ENCODE measurements at regions not wholly inside any gene's neighbourhood (a gene's known extent, or its start where the extent isn't known, plus 50 kb on each side); places are given as distances from the start of the nearest gene placed in this dataset.
"Not testable (repeated sequence)": the region's sequence is repeated elsewhere in the genome, so short reads cannot be mapped to it uniquely, and the experiment has no call there.

DNA sequence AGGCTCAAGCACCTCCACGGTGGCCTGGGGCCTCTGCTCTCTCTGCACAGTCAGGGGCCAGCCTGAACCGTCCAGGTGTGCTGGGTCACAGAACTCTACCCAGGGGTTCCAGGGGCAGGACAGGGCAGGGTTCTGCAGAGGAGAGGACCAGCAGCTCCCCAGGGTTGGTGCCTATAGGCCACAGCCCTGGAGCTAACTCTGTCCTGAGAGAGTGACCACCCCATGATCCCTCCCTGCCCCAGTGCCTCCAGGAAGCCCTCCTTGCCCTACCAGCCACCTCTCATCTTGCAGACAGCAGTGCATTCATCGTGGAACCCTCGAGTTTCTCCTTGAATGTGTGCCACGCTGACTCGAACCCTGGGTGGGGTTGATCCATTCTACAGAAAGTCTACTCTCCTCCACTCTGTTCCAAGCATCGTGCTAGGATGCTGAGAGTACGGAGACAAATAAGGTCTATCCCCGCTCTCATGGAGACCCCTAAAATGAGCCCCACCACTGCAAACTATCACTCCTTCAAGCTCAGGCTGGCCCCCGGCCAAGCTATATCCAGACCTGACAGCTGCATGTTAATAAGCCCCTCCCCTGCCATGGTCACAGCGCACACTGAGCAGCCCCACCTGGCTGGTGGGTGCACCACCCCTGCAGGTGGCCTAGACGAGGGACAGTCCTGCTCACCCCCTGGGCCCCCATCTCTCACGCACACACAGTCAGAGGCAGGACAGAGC is 138.1 kb upstream of the FOXD4L5 start:
- H3K36me3 Mint-ChIP-seq; H3K27ac Mint-ChIP-seq; H3K4me3 Mint-ChIP-seq; H3K27me3 Mint-ChIP-seq; H3K4me1 Mint-ChIP-seq (ENCODE audit: unreplicated experiment): not testable (repeated sequence)
- H3K9me3 Mint-ChIP-seq: peaks cover 19% of the 10 kb centered on the region
- peak; percentile 47 for DNase-seq (ENCODE audit: extremely low spot score, unreplicated experiment)

DNA sequence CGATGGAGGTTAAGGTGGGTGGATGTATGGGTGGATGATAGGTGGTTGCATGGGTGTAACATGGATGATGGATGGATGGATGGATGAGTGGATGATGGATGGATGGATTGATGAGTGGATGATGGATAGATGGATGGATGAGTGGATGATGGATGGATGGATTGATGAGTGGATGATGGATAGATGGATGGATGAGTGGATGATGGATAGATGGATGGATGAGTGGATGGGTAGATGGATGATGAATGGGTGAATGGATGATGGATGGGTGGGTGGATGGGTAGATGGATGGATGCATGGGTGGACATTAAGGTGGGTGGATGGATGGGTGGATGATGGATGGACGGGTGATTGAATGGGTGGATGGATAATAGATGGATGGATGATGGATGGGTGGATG is 136.5 kb upstream of the FOXD4L5 start:
- H3K4me1 Mint-ChIP-seq (ENCODE audit: unreplicated experiment); DNase-seq (ENCODE audit: extremely low spot score, unreplicated experiment); H3K4me3 Mint-ChIP-seq; H3K27ac Mint-ChIP-seq; H3K27me3 Mint-ChIP-seq; H3K36me3 Mint-ChIP-seq: not testable (repeated sequence)
- peaks cover 19% of the 10 kb centered on the region for H3K9me3 Mint-ChIP-seq

DNA sequence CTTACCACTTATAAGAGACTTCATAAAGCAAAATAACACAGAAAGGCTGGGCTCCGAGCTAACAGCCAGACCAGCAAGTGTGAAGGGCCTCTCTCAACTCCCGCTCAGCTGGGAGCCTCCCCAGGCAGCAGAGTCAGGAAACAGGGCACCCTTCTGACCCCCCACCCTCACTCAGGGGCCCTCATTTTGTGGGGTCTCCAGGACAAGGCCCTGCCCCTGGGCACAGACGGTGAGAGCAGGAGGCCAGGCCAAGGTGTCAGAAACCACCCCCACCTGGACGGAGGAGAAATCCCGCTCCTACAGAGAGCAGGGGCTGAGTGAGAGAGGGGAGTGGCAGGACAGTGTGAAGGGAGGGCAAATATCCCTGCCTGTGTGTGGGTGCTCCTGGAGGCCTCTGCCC is 135.8 kb upstream of the FOXD4L5 start:
- TF ChIP-seq, protein P1, sequence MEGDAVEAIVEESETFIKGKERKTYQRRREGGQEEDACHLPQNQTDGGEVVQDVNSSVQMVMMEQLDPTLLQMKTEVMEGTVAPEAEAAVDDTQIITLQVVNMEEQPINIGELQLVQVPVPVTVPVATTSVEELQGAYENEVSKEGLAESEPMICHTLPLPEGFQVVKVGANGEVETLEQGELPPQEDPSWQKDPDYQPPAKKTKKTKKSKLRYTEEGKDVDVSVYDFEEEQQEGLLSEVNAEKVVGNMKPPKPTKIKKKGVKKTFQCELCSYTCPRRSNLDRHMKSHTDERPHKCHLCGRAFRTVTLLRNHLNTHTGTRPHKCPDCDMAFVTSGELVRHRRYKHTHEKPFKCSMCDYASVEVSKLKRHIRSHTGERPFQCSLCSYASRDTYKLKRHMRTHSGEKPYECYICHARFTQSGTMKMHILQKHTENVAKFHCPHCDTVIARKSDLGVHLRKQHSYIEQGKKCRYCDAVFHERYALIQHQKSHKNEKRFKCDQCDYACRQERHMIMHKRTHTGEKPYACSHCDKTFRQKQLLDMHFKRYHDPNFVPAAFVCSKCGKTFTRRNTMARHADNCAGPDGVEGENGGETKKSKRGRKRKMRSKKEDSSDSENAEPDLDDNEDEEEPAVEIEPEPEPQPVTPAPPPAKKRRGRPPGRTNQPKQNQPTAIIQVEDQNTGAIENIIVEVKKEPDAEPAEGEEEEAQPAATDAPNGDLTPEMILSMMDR (conservative IDR thresholded peaks at IDR 0.05): no peak
- no peaks in the 10 kb centered on the region for H3K36me3 Mint-ChIP-seq
- no peaks in the 10 kb centered on the region for H3K27me3 Mint-ChIP-seq
- H3K4me1 Mint-ChIP-seq (ENCODE audit: unreplicated experiment): no peaks in the 10 kb centered on the region
- no peak overlapping the region for H3K4me3 Mint-ChIP-seq
- H3K27ac Mint-ChIP-seq: no peak overlapping the region
- no peak for DNase-seq (ENCODE audit: extremely low spot score, unreplicated experiment)
- peaks cover 18% of the 10 kb centered on the region for H3K9me3 Mint-ChIP-seq

DNA sequence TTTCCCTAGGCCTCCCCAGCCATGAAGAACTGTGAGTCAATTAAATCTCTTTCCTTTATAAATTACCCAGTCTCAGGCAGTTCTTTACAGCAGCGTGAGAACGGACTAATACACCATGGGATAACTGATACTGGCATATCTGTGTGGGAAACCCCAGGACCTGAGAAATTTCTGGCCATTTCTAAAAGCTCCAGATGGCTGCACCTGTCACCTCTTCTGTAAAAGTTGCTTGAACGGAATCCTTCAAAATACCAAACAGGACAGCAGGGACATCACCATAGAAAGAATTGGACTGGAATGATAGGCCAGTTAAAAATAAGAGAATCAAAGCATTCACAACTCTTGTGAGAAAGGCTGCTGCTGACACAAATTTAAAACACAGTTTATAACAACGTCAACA is 134.0 kb upstream of the FOXD4L5 start:
- H3K36me3 Mint-ChIP-seq; DNase-seq (ENCODE audit: extremely low spot score, unreplicated experiment); H3K27me3 Mint-ChIP-seq; H3K27ac Mint-ChIP-seq; H3K4me3 Mint-ChIP-seq; H3K4me1 Mint-ChIP-seq (ENCODE audit: unreplicated experiment): not testable (repeated sequence)
- peaks cover 14% of the 10 kb centered on the region for H3K9me3 Mint-ChIP-seq

DNA sequence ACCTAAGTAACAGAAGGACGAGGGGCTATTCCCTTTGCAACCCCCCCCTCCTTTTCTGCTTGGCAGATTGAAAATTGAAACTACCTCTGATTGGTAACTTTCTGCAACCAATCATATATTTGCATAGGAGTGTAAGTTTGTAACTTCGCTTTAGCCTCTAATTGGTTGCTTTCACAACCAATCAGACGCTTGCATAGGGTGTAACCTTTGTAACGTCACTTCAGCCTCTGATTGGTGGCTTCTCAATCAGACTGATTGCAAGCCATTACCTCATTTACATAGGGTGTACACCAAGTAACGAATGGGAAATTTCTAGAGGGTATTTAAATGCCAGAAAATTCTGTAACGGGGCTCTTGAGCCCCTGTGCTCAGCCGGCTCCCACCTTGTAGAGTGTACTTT is 131.9 kb upstream of the FOXD4L5 start:
- H3K27ac Mint-ChIP-seq; H3K4me3 Mint-ChIP-seq; DNase-seq (ENCODE audit: extremely low spot score, unreplicated experiment); H3K36me3 Mint-ChIP-seq; H3K4me1 Mint-ChIP-seq (ENCODE audit: unreplicated experiment); H3K27me3 Mint-ChIP-seq: not testable (repeated sequence)
- H3K9me3 Mint-ChIP-seq: peaks cover 12% of the 10 kb centered on the region

DNA sequence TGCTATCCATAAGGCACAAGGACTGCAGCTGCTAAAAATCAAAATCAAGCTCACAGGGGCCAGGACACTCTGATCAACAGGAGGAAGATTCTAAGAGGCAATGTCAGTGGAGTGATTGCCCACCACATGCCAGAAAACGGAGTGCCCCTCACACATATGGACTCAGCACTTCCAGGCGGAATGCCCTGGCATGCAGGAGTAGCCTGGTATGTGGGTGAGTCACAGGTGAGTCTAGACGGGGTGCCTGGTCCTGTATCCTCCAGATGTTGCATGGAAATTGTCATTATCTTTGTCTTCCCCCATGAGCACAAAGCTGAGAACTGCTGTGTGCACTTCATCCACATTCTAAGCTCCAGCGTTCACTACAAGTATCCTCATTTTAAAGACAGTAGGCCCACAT is 129.2 kb upstream of the FOXD4L5 start:
- H3K27me3 Mint-ChIP-seq; H3K9me3 Mint-ChIP-seq; H3K27ac Mint-ChIP-seq; DNase-seq (ENCODE audit: extremely low spot score, unreplicated experiment); H3K36me3 Mint-ChIP-seq; H3K4me3 Mint-ChIP-seq; H3K4me1 Mint-ChIP-seq (ENCODE audit: unreplicated experiment): not testable (repeated sequence)

DNA sequence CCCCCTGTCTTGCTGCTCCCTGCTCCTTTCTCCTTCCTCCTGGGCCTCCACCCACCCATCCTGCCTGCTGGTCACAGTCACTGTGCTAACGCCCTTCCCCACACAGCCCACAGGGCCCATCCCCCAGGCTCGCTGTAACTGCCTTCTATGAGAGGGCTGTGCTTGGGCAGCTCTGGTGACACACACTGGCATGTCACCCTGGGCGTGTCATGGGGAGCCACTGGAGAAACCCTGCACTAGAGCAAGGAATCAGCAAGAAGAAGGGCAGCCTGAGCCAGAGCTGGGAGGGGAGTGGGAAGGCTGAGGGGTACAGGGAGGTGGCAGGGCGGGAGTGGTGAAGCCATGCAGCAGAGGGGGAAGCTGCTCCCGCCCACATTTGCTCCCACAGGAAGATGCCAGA is 128.4 kb upstream of the FOXD4L5 start:
- not testable (repeated sequence) for DNase-seq (ENCODE audit: extremely low spot score, unreplicated experiment); H3K4me3 Mint-ChIP-seq; H3K36me3 Mint-ChIP-seq; H3K27me3 Mint-ChIP-seq; H3K4me1 Mint-ChIP-seq (ENCODE audit: unreplicated experiment); H3K27ac Mint-ChIP-seq; H3K9me3 Mint-ChIP-seq

DNA sequence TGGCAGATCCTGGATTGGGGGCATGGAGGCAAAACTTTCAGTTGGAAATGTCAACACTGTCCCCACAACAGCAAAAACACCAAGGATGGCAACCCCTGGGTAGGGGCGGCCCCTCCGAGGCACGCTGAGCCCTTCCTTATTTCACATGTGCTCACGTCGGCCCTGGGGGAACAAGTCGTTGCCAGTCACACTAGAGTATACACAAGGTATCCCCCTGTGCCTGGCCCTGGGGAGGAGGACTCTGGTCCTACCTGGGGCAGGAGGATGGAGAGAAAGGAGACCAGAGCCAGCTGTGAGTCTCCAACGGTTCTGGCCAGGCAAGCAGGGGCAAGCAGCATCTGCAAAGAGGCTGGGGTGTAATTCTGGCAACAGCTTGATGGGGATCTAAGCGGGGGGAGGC is 126.9 kb upstream of the FOXD4L5 start:
- peaks cover 18% of the 10 kb centered on the region for H3K9me3 Mint-ChIP-seq
- no peaks in the 10 kb centered on the region for H3K4me1 Mint-ChIP-seq (ENCODE audit: unreplicated experiment)
- TF ChIP-seq, protein P1 (conservative IDR thresholded peaks at IDR 0.05): no peak
- DNase-seq (ENCODE audit: extremely low spot score, unreplicated experiment): no peak
- H3K27me3 Mint-ChIP-seq: no peaks in the 10 kb centered on the region
- no peak overlapping the region for H3K27ac Mint-ChIP-seq
- H3K36me3 Mint-ChIP-seq: peaks cover 9% of the 10 kb centered on the region
- no peak overlapping the region for H3K4me3 Mint-ChIP-seq

DNA sequence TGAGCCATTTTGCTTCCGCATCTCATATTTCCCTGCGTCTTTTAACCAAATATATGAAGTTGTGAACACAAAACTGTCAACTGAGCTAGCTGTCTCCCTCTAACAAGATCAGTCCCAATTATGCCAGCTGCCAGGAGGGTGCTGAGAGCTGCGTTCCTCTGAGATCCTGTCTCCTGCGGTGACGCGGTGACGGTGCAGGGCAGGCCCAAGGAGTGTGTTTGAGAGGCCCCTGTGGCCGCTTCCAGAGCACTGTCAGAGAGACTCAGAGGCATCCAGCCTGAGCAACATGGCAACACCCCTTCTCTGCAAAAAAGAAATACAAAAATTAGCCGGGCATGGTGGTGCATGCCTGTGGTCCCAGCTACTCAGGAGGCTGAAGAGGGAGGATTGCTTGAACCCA is 126.3 kb upstream of the FOXD4L5 start:
- H3K4me3 Mint-ChIP-seq: no peak overlapping the region
- H3K9me3 Mint-ChIP-seq: peaks cover 18% of the 10 kb centered on the region
- no peaks in the 10 kb centered on the region for H3K4me1 Mint-ChIP-seq (ENCODE audit: unreplicated experiment)
- no peaks in the 10 kb centered on the region for H3K27me3 Mint-ChIP-seq
- peaks cover 9% of the 10 kb centered on the region for H3K36me3 Mint-ChIP-seq
- no peak overlapping the region for H3K27ac Mint-ChIP-seq
- TF ChIP-seq, protein P1 (conservative IDR thresholded peaks at IDR 0.05): no peak
- DNase-seq (ENCODE audit: extremely low spot score, unreplicated experiment): no peak
